K562 (cell line): ENCODE measurements at regions not wholly inside any gene's neighbourhood (a gene's known extent, or its start where the extent isn't known, plus 50 kb on each side); places are given as distances from the start of the nearest gene placed in this dataset.

ENCODE experiments used
- HNRNPH1 ChIP-seq: fragments of 200-400 bp; formaldehyde crosslinking; optimal IDR thresholded peaks from 2 replicates; pipeline ENCODE3; 2017; ENCODE audit warnings: low read depth, mild to moderate bottlenecking, low read length, moderate library complexity
- MAFF ChIP-seq: IDR thresholded peaks from 2 replicates; pipeline ENCODE4 v1.6.1; 2012; ENCODE audit warnings: low read length, improper control_type of control experiment
- MLX ChIP-seq, 2 experiments: fragments of 450-650 bp in 1 of 2; sonication (generic) in 1 of 2; formaldehyde crosslinking; conservative IDR thresholded peaks; 2 replicates each; pipeline versions ENCODE4 v1.4.0 to v1.8.1; 2020 to 2022; ENCODE audit warnings: mild to moderate bottlenecking in 1 of 2, missing genetic modification reagents in 1 of 2
- PHF20 ChIP-seq: fragments of 450-650 bp; IDR thresholded peaks from 2 replicates; pipeline ENCODE4 v1.6.1; 2018; ENCODE audit not compliant: partially characterized antibody
- ZBTB1 ChIP-seq: sonication (generic); formaldehyde crosslinking; IDR thresholded peaks from 2 replicates; pipeline ENCODE4 v1.8.1; 2023; ENCODE audit warnings: missing genetic modification reagents, low read depth, mild to moderate bottlenecking, borderline replicate concordance
- TF ChIP-seq, protein P1 (sequence below), 3 experiments: IDR thresholded peaks in 2 of 3; conservative IDR thresholded peaks in 1 of 3; 2 replicates each; pipeline ENCODE4 v1.5.1; 2011 to 2012; ENCODE audit warnings: low read length in 3 of 3, mild to moderate bottlenecking in 3 of 3, control low read depth in 2 of 3, improper control_type of control experiment in 1 of 3, inconsistent platforms in 1 of 3, low read depth in 1 of 3, mixed read lengths in 1 of 3, moderate library complexity in 1 of 3; ENCODE audit not compliant: insufficient read depth in 2 of 3

- TF ChIP-seq, protein P1, sequence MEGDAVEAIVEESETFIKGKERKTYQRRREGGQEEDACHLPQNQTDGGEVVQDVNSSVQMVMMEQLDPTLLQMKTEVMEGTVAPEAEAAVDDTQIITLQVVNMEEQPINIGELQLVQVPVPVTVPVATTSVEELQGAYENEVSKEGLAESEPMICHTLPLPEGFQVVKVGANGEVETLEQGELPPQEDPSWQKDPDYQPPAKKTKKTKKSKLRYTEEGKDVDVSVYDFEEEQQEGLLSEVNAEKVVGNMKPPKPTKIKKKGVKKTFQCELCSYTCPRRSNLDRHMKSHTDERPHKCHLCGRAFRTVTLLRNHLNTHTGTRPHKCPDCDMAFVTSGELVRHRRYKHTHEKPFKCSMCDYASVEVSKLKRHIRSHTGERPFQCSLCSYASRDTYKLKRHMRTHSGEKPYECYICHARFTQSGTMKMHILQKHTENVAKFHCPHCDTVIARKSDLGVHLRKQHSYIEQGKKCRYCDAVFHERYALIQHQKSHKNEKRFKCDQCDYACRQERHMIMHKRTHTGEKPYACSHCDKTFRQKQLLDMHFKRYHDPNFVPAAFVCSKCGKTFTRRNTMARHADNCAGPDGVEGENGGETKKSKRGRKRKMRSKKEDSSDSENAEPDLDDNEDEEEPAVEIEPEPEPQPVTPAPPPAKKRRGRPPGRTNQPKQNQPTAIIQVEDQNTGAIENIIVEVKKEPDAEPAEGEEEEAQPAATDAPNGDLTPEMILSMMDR (IDR thresholded peaks at IDR 0.05 in 2 of 3, conservative IDR thresholded peaks at IDR 0.05 in 1 of 3; ENCODE audit: insufficient read depth in 2 of 3, low read depth in 1 of 3, low read length in 3 of 3): no peak
- TF ChIP-seq ZBTB1 (CRISPR knock-in tag) (no peak), MAFF (no peak), PHF20 (no peak), MLX (CRISPR knock-in tag; conservative IDR thresholded peaks at IDR 0.05) (no peak), HNRNPH1 (no peak)
Measured at GRCh38 chr16:85353013-85353412, 240.7 kb upstream of the CIBAR2 start.
